GM21367 (cell line): ENCODE measurements at regions not wholly inside any gene's neighbourhood (a gene's known extent, or its start where the extent isn't known, plus 50 kb on each side); places are given as distances from the start of the nearest gene placed in this dataset.

Experiments used
- ATAC-seq: cut with Tn5 transposase; IDR thresholded peaks from one replicate; pipeline ENCODE4 v1.9.1; 2021; ENCODE audit not compliant: unreplicated experiment

- no peak for ATAC-seq
Observed at GRCh38 chr1:87560137-87560536, 231.5 kb downstream of the LMO4 start.

GRCh38 chr1:87560601-87561360 is 232.1 kb downstream of the LMO4 start:
- no peak for ATAC-seq

GRCh38 chr1:87563211-87563610 is 234.5 kb downstream of the LMO4 start:
- no peak for ATAC-seq

GRCh38 chr1:87565861-87566260 is 237.2 kb downstream of the LMO4 start:
- ATAC-seq: no peak

- no peak for ATAC-seq
Observed at GRCh38 chr1:87568005-87568404, 239.3 kb downstream of the LMO4 start.

GRCh38 chr1:87568911-87569310 is 240.2 kb downstream of the LMO4 start:
- ATAC-seq: no peak

GRCh38 chr1:87572008-87572407 is 243.3 kb downstream of the LMO4 start:
- no peak for ATAC-seq

GRCh38 chr1:87572891-87573290 is 244.2 kb downstream of the LMO4 start:
- ATAC-seq: no peak

GRCh38 chr1:87575528-87575927 is 246.8 kb downstream of the LMO4 start:
- no peak for ATAC-seq

- no peak for ATAC-seq
Observed at GRCh38 chr1:87578464-87578863, 249.8 kb downstream of the LMO4 start.

- no peak for ATAC-seq
Observed at GRCh38 chr1:87583459-87583858, 254.8 kb downstream of the LMO4 start.

GRCh38 chr1:87584586-87584985 is 255.9 kb downstream of the LMO4 start:
- no peak for ATAC-seq

- no peak for ATAC-seq
Observed at GRCh38 chr1:87586501-87586900, 257.8 kb downstream of the LMO4 start.

- peak; percentile 74 for ATAC-seq
Observed at GRCh38 chr1:87588495-87588894, 259.8 kb downstream of the LMO4 start.

- no peak for ATAC-seq
Observed at GRCh38 chr1:87591492-87591891, 262.8 kb downstream of the LMO4 start.

- peak; percentile 90 for ATAC-seq
Observed at GRCh38 chr1:87592156-87592555, 263.5 kb downstream of the LMO4 start.

GRCh38 chr1:87594736-87595383 is 266.2 kb downstream of the LMO4 start:
- ATAC-seq: no peak

- no peak for ATAC-seq
Observed at GRCh38 chr1:87595384-87595781, 266.7 kb downstream of the LMO4 start.

- no peak for ATAC-seq
Observed at GRCh38 chr1:87598429-87598828, 269.7 kb downstream of the LMO4 start.

- no peak for ATAC-seq
Observed at GRCh38 chr1:87599569-87599968, 270.9 kb downstream of the LMO4 start.

GRCh38 chr1:87600055-87600850 is 271.6 kb downstream of the LMO4 start:
- no peak for ATAC-seq

- ATAC-seq: no peak
Observed at GRCh38 chr1:87600854-87601253, 272.2 kb downstream of the LMO4 start.
